ENCODE measurements at regions not wholly inside any gene's neighbourhood (a gene's known extent, or its start where the extent isn't known, plus 50 kb on each side); places are given as distances from the start of the nearest gene placed in this dataset.

DNA sequence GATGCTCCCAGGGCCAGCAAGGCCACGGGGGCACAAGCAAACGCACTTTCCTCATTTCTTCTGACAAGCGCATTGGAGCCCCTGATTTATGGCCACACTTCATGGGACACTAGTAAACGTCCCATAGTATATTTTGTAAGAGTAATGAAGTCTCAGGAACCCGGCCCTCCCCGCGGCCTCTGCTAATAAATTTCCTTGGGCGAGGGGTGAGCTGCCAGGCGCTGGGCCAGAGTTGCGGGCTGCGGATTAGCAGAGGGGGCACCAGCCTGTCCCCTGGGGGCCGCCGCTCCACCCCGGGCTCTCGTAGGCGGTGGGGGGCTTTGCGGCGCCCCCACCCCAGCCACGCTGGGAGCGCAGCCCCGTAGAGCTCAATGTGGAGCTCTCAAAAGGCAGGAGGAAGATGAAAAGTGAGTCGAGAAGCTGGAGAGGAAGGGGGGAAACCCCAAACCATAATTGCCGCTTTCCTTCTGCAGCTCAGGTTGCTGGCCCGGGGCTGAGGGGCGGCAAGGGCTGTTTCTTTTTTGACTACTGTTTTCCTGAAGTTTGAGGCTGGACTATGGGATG, 173.6 kb downstream of the CDC5L start:
- DNase-seq, result no peak

DNA sequence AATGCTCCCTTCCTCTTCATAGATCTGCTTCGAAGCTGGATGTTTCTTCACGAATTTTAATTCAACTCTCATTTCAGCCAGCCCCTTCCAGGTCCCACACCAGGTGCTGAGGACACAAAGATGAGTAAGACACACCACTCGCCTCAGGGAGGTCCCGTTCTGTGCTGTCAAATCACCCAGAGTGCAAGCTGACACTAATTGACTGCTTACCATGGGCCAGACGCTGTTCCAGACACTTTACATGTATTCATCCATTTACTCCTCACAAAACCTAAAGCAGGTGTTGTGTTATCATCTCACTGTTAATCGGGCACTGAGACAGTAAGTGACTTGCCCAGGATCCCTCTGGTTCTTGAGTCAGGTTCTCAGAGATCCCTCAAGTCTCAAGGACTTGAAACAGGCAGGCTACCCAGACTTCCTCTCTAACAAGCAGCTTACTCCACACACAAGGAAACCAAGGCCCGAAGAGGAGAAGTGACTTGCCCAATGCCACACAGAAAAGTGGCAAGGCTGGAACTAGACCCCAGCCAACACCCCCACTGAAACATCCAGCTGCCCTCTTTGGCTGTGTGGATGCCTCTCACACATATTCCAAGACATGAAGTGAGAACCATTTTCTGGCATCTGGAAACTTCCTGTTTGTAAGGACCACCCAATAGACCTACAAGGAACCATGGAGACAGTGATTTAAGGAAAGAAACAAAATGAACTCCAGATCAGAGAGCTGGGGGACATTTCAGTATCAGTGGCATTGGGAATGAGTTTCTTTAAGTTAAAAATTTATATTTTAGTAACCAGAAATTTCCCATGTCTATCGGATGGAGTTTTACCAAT, 174.5 kb downstream of the CDC5L start:
- DNase-seq, result no peak

DNA sequence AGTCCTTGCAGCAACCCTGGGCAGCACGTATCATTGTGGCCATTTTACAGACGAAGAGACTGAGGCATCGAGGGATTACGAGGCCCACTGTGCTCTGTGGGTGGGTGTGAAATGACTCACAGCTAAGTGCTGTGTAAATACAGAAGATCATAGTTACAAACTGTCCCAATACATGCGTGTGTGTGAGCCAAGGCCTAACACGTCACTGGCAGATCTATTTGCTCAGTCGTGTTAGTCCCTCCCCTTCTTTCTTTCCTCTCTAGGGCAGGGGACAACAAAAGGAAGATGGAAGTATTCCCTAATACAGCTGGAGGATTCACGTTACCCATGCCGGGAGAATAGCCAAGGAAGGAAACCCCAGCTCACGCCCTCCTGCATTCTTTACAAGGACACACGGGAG, 175.9 kb downstream of the CDC5L start:
- no peak for DNase-seq

DNA sequence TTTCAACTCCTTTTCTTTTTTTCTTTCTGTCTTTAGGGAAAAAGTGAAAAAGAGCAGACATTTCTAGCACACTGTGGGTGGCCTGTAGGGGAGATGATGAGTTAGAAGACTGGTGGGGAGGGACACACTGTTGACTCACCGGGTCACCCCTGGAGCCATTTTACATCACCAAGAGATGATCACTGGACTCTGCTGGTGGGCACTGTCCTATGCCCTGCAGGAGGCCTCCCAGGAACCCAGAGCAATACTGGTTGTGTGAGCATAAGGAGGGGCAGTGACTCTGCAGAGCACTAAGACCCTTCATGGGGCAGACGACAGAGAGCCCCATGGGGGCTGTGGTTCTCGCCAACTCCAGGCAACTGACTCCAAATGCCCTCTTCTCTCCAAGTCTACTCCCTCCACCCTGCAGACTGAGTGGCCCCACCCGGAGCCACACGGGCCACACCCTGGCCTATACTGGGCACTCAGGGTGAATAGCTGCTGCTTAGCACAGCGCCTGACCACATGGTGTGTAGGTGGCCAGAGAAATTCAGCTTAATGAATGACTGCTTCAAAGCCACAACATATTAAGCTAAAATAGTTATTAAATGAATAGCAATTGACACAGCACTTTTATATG, 177.5 kb downstream of the CDC5L start:
- no peak for DNase-seq

DNA sequence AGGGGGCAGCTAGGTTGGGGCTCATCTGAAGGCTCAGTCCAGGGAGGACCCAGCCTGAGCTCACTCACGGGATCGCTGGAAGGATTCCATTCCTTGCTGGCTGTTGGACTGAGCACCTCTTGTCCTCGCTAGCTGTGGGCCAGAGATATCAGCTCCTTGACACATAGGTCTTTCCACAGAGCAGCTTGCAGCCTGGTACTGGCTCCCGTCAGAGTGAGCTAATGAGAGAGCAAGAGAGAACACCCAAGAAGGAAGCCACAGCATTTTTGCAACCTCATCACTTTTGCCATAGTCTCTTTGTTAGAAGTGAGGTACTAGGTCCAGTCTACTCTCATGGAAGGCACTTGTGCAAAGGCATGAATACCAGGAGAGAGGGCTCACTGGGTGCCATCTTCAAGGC, 179.9 kb downstream of the CDC5L start:
- DNase-seq, result no peak

DNA sequence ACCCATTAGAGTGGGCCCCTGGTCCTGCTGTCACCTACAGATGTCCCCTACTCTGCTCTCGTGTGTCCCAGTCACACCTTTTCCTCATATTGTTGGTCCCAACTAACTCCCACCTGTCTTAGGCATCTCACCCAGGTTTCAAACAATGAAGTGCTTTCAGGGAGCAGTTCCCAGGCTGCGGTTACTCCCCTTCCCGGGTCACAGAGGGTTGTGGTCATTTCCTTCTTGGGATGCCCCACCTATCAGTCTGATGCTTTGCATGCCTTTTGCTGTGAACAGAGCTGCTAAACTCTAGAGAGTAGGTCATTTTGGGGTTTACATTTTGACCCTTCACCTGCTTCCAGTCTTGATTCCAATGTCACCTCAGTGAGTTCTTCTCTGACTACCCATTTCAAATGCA, 181.6 kb downstream of the CDC5L start:
- no peak for DNase-seq

DNA sequence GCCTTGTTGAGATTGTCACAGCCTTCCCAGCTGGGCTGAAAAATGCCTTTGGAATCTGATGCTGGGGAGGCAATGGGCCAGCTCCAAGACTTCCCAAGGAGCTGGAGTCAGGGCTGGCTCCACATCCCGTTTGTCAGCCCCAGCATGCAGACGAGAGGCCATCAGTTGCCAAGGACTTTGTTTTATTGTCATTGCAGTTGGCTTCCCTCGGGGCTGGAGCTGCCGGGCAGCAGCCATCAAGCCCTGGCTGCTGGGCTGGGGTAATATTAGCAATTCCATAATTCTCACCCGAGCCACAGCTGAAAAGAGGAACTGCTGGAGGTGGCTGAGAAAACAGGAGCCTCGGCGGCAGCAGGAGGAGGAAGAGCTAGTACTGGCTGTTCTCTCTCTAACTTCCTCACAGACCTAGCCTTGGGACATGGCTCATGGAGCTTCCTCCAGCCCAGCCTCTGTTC, 182.5 kb downstream of the CDC5L start:
- peak in 1 of 2 experiments; percentile 34 for DNase-seq

DNA sequence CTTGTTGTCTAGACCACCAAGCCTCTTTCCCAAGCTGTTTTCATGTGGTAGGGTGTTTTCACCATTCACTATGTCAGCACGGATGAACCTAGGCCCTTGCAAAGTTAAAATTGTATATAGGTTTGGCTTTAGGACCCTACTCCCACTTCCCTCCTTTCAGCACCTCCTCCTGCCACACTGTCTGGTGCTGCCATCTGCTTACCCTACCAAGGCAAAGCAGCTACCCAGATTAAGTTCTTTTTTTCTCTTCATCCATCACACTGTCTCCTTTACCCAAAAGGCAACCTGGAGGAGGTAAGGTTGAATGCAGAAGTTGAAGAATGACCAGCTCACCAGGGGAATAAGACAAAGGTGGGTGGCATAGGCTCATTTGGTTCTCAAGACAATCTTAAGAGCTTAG, 184.0 kb downstream of the CDC5L start:
- no peak for DNase-seq

DNA sequence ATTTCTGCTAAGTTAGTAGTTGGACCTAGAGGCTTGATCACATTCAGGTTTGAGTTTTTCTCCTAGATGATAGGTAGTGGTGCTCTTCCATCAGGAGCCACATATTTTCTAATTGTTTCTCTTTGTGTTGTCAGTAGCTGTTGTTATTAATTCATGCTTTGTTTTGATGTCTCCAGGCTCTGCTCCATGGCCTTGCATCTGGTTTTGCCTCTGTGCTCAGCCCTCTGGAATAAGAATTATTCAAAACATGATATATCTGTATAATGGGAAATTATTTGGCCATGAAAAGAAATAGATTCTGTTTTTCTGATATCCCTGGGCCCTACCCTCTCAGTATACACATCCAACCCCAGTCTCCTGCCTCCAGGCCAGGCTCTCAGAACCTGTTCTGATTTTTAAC, 184.8 kb downstream of the CDC5L start:
- DNase-seq, result no peak

DNA sequence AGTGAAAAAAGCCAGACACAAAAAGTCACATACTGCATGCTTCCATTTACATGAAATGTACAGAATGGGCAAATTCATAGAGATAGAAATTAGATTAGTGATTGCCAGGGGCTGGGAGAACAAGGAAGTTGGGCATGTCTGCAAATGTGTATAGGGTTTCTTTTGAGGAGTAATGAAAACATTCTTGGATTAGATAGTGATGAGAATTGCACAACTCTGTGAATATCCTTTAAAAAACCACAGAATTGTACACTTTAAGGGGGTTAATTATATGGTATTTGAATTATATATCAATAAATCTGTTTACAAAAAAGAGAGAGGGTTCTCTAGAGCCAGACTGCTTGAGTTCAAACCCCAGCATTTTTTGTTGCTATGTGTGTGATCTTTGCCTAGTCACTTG, 188.1 kb downstream of the CDC5L start:
- no peak for DNase-seq

DNA sequence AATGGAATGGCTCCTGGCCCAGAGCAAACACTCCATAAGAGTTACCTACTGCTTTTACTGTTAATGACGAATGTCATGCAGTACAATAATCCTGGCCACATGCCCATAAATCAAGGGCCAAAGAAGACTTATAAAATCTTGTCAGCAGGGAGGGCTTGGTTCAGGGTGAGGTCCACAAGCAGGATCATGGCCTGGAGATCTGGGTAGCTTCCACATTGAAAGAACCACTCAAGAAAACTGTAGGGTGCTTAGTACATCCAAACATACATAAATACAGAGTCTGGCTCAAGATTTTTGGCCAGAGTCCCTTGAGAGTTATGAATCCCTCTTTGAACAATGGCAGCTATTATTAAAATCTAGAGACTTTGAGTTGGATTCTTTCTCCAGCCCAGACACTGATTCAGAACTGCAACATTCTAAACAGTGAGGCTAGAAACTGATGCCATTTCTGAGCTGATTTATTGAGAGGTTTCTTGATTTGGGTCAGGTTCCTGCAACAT, 188.7 kb downstream of the CDC5L start:
- no peak for DNase-seq

DNA sequence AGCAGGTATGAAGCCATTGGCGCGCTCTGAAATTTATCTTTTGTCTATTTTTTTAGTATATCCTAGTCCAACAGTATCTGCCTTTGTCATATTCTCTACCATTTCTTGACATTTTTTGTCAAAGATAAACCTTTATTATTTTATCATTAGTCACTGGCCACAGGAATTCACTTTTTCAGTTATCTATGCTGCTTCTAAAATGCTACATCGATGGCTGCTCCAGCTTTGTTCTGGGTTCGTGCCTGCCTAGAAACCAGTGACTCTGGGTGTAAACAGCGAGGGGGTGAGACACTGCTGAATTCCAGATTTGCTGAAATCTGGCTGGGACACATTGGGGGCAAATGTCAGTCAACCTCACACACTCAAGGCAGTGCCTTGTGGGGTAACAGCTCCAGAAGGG, 193.4 kb downstream of the CDC5L start:
- no peak for DNase-seq

DNA sequence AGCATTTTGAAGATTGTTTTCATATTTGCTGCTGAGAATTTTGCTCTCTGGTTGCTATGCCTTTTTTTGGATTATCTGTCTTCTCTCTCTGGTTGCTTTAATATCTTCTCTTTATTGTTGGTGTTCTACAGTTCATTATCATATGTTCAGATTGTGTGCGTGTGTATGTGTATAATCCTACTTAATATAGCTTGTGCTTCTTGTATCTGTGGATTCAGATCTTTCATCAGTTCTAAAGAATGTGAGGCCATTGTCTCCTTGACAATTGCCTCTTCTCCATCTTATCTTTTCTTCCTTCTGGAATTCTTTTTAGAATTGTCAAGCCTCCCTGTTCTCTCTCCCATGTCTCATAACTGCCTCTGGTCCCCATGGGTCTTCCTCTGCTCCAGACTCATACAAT, 195.4 kb downstream of the CDC5L start:
- no peak for DNase-seq

DNA sequence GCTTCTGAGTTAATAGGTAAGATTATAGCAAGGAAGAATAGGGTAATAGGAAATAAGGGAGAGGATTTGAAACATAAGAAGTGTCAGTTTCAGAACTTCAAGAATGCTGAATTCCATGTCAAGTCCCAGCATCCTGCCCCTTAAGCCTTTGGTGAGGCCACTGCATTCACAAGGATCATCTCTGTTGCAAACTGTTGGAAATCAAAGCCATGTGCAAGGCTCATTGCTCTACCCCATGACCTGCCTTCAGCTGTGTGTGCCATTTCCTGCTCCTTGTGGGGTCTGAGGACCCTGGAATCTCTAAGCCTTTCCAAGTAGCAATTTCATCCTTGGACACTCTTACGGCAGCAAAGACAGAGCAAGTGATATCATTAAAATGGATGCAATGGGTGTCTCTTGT, 203.0 kb downstream of the CDC5L start:
- DNase-seq, result no peak

DNA sequence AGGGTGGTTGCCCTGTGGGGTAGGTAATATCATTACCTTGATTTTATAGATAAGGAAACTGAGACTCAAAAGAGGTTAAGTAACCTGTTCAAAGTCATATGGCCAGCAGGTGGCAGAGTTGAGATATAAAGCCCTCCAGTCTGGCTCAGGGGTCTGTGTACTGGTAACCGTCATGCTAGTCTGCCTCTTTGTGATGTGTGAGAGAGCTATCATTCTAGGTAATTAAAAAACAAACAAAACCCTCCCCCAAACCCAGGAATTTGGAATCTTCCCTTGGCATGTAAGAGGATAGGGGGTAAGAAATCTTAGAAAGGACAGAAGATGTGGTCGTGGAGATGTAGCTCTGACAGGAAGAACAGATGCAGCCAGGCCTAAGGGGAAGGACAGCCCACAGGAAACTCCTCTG, 206.0 kb downstream of the CDC5L start:
- peak in 1 of 2 experiments; percentile 64 for DNase-seq

DNA sequence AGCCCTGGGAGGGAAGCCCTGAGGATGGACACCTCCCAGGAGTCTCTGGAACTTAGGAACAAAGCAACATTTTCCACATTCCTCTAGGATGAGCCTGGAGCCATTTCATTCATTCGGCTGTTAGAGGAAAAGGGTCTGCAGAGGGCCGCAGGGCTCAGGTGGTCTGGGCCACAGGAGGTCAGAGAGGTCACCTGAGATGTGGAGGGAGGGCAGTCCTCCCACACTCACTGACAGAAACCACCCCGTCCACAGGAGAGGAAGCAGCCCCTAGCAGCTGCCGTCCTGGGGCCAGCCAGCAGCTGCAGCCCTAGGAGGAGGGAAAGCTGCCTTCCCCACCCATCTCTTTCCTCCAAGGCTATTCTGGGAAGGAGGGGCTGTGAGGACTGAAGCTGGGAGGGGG, 207.0 kb downstream of the CDC5L start:
- DNase-seq, result no peak

DNA sequence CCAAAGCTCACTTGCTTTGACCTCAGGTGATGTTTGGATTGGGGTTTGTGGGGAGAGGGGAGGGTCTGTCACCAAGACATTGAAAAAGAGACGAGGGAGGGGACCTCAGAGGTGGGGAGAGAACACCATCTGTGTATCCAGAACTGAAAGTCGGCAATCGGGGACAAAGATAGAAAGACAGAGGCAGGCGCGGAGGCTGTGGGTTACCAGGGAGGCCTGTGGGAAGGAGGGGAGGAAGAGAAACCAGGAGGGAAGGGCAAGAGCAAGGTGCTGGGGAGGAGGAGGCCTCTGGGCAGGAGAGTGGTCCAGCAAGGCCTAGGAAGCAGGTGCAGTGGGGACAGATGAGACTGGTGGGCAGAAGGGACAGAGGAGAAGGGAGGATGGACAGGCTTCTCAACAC, 211.2 kb downstream of the CDC5L start:
- no peak for DNase-seq

DNA sequence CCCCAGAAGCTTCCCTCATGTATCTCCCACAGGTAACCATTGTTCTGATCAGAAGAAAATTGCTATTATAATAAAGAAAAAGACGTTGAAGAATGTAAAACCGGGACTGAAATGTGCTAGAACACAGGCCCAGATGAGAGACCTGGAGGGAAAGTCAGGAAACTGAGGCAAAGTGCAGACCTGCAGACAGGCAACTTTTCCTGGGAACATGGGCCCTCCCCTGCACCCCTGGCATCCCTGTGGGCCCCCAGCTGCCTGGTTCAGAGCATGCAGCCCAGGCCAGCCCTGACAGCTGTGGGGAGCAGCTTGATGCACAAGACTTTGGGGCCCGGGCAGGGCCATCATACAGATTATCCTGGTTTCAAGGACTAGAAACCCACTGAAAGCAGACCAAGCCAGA, 212.2 kb downstream of the CDC5L start:
- DNase-seq, result no peak

DNA sequence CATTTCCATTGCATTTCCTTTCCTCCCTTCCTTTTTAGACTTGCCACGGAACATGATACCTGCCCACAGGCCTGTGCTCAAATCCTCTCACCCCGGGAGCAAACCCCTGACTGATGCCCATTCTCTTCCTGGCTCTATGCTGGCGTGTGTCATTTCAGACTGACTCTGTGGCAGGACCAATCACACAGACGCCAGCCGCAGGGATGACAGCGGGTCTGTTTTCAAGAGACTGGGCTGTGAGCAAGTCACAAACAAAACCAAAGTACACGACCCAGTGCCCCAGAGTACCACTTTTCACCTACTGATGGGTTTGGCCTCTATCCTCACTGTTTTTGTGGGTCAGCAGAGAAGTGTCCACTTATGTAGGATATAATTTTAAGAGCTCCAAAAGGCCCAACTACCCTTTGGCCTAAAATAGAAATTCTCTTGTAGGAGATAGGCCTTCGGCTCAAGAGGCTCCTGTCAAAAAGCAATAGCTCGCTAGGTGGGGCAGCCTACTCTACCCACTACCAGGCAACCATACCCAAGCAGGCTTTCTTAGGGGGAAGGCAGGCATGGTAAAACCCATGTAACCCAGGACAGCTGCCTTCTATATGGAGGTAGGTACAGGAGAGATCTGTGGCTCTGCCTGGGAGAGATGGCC, 215.7 kb downstream of the CDC5L start:
- no peak for DNase-seq

DNA sequence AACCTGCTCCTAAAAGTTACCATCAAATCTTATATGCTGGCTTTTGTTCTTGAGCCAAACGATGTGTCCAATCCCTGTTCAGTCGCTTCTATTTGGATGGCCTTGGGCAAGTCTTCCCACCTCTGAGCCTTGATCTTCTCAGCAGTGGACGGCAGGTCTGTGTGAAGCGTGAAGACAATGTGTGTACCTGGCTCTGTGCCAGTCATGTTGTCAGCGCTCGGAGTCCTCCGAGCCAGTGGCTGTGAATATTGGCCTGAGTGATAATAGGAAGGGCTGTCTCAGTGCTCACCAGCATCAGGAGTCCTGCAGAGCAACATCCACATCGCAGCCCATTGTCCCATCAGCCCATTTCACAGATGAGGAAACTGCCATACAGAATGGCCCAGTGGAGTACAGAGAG, 219.0 kb downstream of the CDC5L start:
- no peak for DNase-seq

DNA sequence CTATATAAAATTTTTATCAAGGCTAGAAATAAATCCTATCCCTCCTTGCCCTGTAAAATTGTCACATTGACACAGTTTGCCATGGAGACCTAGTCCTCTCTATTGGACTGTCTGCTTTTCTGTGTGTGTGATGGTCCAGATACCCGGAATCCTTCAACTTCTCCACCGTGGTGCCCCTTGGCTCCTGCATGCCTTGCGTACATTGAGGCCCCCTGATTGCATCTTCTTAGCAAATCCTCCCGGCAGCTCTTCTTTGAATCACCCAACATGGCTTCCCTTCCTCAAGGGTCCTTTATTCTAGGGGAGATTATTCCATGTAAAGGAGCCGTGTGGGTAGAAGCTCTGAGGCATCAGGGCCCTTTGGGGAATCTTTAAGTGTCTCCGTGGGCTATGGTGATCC, 219.5 kb downstream of the CDC5L start:
- DNase-seq, result no peak

DNA sequence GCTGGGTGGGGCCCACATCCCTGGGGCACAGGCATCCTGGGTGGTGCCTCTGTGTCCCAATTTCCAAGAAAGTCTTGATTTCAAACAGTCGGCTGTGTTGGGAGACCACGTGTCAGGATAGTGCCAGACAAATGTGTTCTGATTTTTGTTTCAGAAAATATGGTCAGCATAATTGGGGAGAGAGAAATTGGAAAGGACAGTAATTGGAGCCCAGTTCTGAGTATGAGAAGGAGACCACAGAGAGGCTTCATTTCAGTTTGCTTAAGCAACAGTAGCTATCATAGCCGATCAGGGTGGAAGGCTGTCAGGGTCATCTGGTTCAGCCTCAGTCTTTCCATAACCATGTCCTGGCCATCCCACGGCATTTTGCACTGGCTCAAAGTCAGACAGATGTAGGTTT, 220.7 kb downstream of the CDC5L start:
- no peak for DNase-seq

DNA sequence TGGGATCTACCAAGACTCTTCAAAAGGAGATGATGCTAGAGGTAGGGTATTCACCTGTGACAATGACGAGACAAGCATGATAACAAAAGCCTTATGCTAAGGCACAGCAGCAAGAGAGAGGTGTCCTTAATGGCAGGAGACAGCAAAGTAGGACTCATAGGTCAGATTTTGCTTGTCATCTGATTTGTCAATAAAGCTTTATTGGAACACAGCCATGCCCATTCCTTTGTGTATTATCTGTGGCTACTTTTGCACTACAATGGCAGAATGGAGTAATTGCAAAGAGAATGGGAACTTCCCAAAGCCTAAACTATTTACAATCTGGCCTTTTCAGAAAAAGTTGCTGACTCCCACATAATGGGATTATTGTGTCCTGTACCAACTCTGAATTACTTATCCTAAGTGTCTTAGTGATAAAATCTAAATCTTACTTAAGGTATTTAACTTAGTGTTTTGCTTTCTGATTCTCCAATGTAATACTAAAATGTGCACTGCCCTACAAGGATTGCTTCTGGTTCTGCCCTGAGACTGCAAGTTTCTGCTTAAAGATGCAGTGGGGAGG, 221.6 kb downstream of the CDC5L start:
- DNase-seq, result no peak

Data from NCI-H446 (cell line).